H9 (cell line): ENCODE measurements at regions not wholly inside any gene's neighbourhood (a gene's known extent, or its start where the extent isn't known, plus 50 kb on each side); places are given as distances from the start of the nearest gene placed in this dataset.

Experiments used
- DNase-seq: peaks from one replicate; pipeline ENCODE4 v3.0.0-alpha.2; 2017
- H2AFZ ChIP-seq: one replicate; pipeline ENCODE4 v1.6.1; 2013; ENCODE audit warnings: mild to moderate bottlenecking, low read length, control low read depth, moderate library complexity
- H2AK5ac ChIP-seq: 2 replicates; pipeline ENCODE4 v1.6.1; 2013; ENCODE audit warnings: low read length, control low read depth, mixed read lengths; ENCODE audit not compliant: insufficient read length
- H2BK120ac ChIP-seq: one replicate; pipeline ENCODE4 v1.6.1; 2013; ENCODE audit warnings: low read depth, mild to moderate bottlenecking, low read length, control low read depth, inconsistent platforms; ENCODE audit not compliant: poor library complexity, severe bottlenecking
- H2BK12ac ChIP-seq: 2 replicates; pipeline ENCODE4 v1.6.1; 2013; ENCODE audit warnings: low read length, control low read depth, mixed read lengths, low read depth; ENCODE audit not compliant: insufficient read length
- H2BK15ac ChIP-seq: 2 replicates; pipeline ENCODE4 v1.6.1; 2013; ENCODE audit warnings: low read depth, low read length, control low read depth
- H2BK20ac ChIP-seq: one replicate; pipeline ENCODE4 v1.6.1; 2013; ENCODE audit warnings: low read depth, mild to moderate bottlenecking, low read length, control low read depth, inconsistent platforms; ENCODE audit not compliant: poor library complexity, severe bottlenecking
- H2BK5ac ChIP-seq: 2 replicates; pipeline ENCODE4 v1.6.1; 2013; ENCODE audit warnings: low read length, control low read depth, mixed read lengths; ENCODE audit not compliant: insufficient read length
- H3K14ac ChIP-seq: 2 replicates; pipeline ENCODE4 v1.6.1; 2013; ENCODE audit warnings: low read length, control low read depth; ENCODE audit not compliant: insufficient read depth
- H3K18ac ChIP-seq: 2 replicates; pipeline ENCODE4 v1.6.1; 2013; ENCODE audit warnings: low read depth, mild to moderate bottlenecking, mixed read lengths, low read length, control low read depth; ENCODE audit not compliant: insufficient read length
- H3K23ac ChIP-seq: 2 replicates; pipeline ENCODE4 v1.6.1; 2013; ENCODE audit warnings: low read length, control low read depth, mixed read lengths, low read depth; ENCODE audit not compliant: insufficient read length
- H3K23me2 ChIP-seq: 2 replicates; pipeline ENCODE4 v1.6.1; 2013; ENCODE audit warnings: low read depth, mild to moderate bottlenecking, mixed read lengths, low read length, control low read depth; ENCODE audit not compliant: insufficient read length, poor library complexity, severe bottlenecking
- H3K27ac ChIP-seq: 2 replicates; pipeline ENCODE4 v1.5.1; 2013; ENCODE audit warnings: low read length, control low read depth, mixed read lengths, low read depth; ENCODE audit not compliant: insufficient read length
- H3K27me3 ChIP-seq: 2 replicates; pipeline ENCODE4 v1.6.1; 2013; ENCODE audit warnings: low read length, control low read depth, inconsistent platforms; ENCODE audit not compliant: insufficient read depth
- H3K4ac ChIP-seq: 2 replicates; pipeline ENCODE4 v1.6.1; 2013; ENCODE audit warnings: low read depth, mild to moderate bottlenecking, control low read depth, inconsistent platforms, low read length, moderate library complexity
- H3K4me1 ChIP-seq: 2 replicates; pipeline ENCODE4 v1.6.1; 2013; ENCODE audit warnings: low read length, control low read depth, inconsistent platforms; ENCODE audit not compliant: insufficient read depth
- H3K4me2 ChIP-seq: 2 replicates; pipeline ENCODE4 v1.6.1; 2013; ENCODE audit warnings: low read length, control low read depth, mixed read lengths; ENCODE audit not compliant: insufficient read length, insufficient read depth
- H3K56ac ChIP-seq: 2 replicates; pipeline ENCODE4 v1.6.1; 2013; ENCODE audit warnings: low read depth, mild to moderate bottlenecking, mixed read lengths, low read length, control low read depth; ENCODE audit not compliant: insufficient read length
- H3K79me1 ChIP-seq: 2 replicates; pipeline ENCODE4 v1.6.1; 2013; ENCODE audit warnings: low read depth, mild to moderate bottlenecking, moderate library complexity, low read length, control low read depth, inconsistent platforms; ENCODE audit not compliant: insufficient read depth, poor library complexity, severe bottlenecking
- H3K79me2 ChIP-seq: 2 replicates; pipeline ENCODE4 v1.6.1; 2013; ENCODE audit warnings: low read length, control low read depth, inconsistent platforms; ENCODE audit not compliant: insufficient read depth
- H3K9ac ChIP-seq: 2 replicates; pipeline ENCODE4 v1.6.1; 2013; ENCODE audit warnings: low read length, control low read depth, mixed read lengths; ENCODE audit not compliant: insufficient read length; ENCODE audit errors: extremely low read depth
- H3K9me3 ChIP-seq: one replicate; pipeline ENCODE4 v1.6.1; 2013; ENCODE audit warnings: low read depth, low read length, inconsistent platforms; ENCODE audit not compliant: control insufficient read depth
- H3T11ph ChIP-seq: one replicate; pipeline ENCODE4 v1.6.1; 2013; ENCODE audit warnings: mild to moderate bottlenecking, low read length, control low read depth, inconsistent platforms
- H4K20me1 ChIP-seq: one replicate; pipeline ENCODE4 v1.6.1; 2013; ENCODE audit not compliant: control insufficient read depth, insufficient read length, insufficient read depth
- H4K5ac ChIP-seq: 2 replicates; pipeline ENCODE4 v1.6.1; 2013; ENCODE audit warnings: low read depth, mild to moderate bottlenecking, mixed read lengths, low read length, control low read depth; ENCODE audit not compliant: insufficient read length
- H4K8ac ChIP-seq: replicated peaks from 2 replicates; pipeline ENCODE4 v1.6.1; 2013; ENCODE audit warnings: low read length, control low read depth, mixed read lengths, low read depth; ENCODE audit not compliant: insufficient read length
- H4K91ac ChIP-seq: 2 replicates; pipeline ENCODE4 v1.6.1; 2013; ENCODE audit warnings: low read depth, mild to moderate bottlenecking, moderate library complexity, mixed read lengths, low read length, control low read depth; ENCODE audit not compliant: insufficient read length
- H3K27ac Mint-ChIP-seq, 3 experiments: 2 replicates in 2 of 3; 3 replicates in 1 of 3; pipeline ENCODE4 v1.8.0; 2020 to 2021; ENCODE audit warnings: mixed read lengths in 3 of 3, mild to moderate bottlenecking in 1 of 3, moderate library complexity in 1 of 3
- H3K27me3 Mint-ChIP-seq: 2 replicates; pipeline ENCODE4 v1.8.0; 2021; ENCODE audit warnings: low read depth, mild to moderate bottlenecking, moderate library complexity, mixed read lengths
- H3K36me3 Mint-ChIP-seq, 3 experiments: 2 replicates in 2 of 3; 3 replicates in 1 of 3; pipeline ENCODE4 v1.8.0; 2020 to 2021; ENCODE audit warnings: low read depth in 3 of 3, mixed read lengths in 3 of 3; ENCODE audit not compliant: insufficient read depth in 1 of 3
- H3K4me1 Mint-ChIP-seq, 2 experiments: 2 replicates each; pipeline ENCODE4 v1.8.0; 2020; ENCODE audit warnings: mixed read lengths in 2 of 2
- H3K4me3 Mint-ChIP-seq, 2 experiments: 2 replicates in 1 of 2; 3 replicates in 1 of 2; pipeline ENCODE4 v1.8.0; 2020 to 2021; ENCODE audit warnings: mild to moderate bottlenecking in 2 of 2, mixed read lengths in 2 of 2, moderate library complexity in 1 of 2
- H3K9me3 Mint-ChIP-seq, 2 experiments: 2 replicates in 1 of 2; 3 replicates in 1 of 2; pipeline ENCODE4 v1.8.0; 2020; ENCODE audit warnings: mild to moderate bottlenecking in 2 of 2, mixed read lengths in 2 of 2, moderate library complexity in 1 of 2
- CTCF ChIP-seq: fragments of 200-600 bp; sonication (generic); conservative IDR thresholded peaks from 3 replicates; pipeline ENCODE4 v1.8.0; 2021; ENCODE audit warnings: antibody characterized with exemption, mild to moderate bottlenecking
- WGBS: extraction: QIAGEN DNeasy Blood & Tissue Kit; methylation state at CpG from one replicate; pipeline ENCODE4 v1.1.7; 2013; ENCODE audit warnings: missing lambda C conversion rate, low lambda C conversion rate, mixed read lengths; ENCODE audit not compliant: insufficient read length; ENCODE audit errors: extremely low coverage; 5-methylcytosine and 5-hydroxymethylcytosine counted together

DNA sequence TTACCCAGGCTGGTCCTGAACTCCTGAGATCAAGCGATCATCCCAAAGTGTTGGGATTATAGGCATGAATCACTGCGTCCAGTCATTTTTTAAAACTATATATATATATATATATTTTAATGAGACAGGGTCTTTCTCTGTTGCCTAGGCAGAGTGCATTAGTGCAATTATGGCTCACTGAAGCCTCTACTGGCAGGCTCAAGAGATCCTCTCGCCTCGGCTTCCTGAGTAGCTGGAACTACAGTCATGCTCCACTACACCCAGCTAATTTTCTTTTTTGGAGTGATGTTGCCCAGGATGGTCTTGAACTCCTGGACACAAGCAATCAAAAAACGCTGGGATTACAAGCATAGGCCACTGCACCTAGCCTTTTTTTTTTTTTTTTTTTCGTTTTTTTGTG, 55.3 kb upstream of the KAT6B start:
- H3K9me3 ChIP-seq: no peaks in the 10 kb centered on the region
- no peak for TF ChIP-seq CTCF
- H3K36me3 Mint-ChIP-seq: peaks cover 3 to 4% (median 4%) of the 10 kb centered on the region in 3 experiments; a peak in 5 of 7 replicates

More for the DNA sequence above, 55.3 kb upstream of the KAT6B start:
- H2BK15ac ChIP-seq: no peak overlapping the region
- H3K79me1 ChIP-seq: no peaks in the 10 kb centered on the region
- Mint-ChIP-seq H3K27ac (no peak overlapping the region), H3K27me3 (no peaks in the 10 kb centered on the region), H3K9me3 (peaks cover 7 to 13% of the 10 kb centered on the region in 2 experiments), H3K4me1 (peaks cover 2 to 4% of the 10 kb centered on the region in 2 experiments; a peak in 1 of 4 replicates), H3K4me3 (no peak overlapping the region)
- H3K4me2 ChIP-seq: no peak overlapping the region
- H3K79me2 ChIP-seq: no peaks in the 10 kb centered on the region
- H3K27me3 ChIP-seq: no peaks in the 10 kb centered on the region
- no peak overlapping the region for H4K8ac ChIP-seq
- H4K91ac ChIP-seq: no peak overlapping the region
- no peak overlapping the region for H3K27ac ChIP-seq
- no peak overlapping the region for H3K56ac ChIP-seq
- H3K4me1 ChIP-seq: no peaks in the 10 kb centered on the region
- no peak overlapping the region for H2AFZ ChIP-seq
- no peak overlapping the region for H3K9ac ChIP-seq
- no peak overlapping the region for H3K14ac ChIP-seq
- no peak overlapping the region for H4K5ac ChIP-seq
- no peak overlapping the region for H2BK5ac ChIP-seq
- no peak overlapping the region for H3T11ph ChIP-seq
- no peaks in the 10 kb centered on the region for H4K20me1 ChIP-seq
- H2AK5ac ChIP-seq: no peak overlapping the region
- no peak for DNase-seq
- WGBS: no CpG with 5 or more reads among the region's 6 CpGs
- H2BK120ac ChIP-seq: no peak overlapping the region
- H2BK20ac ChIP-seq: no peak overlapping the region
- no peak overlapping the region for H3K18ac ChIP-seq
- no peak overlapping the region for H2BK12ac ChIP-seq
- no peak overlapping the region for H3K4ac ChIP-seq
- no peak overlapping the region for H3K23ac ChIP-seq
- H3K23me2 ChIP-seq: no peaks in the 10 kb centered on the region
